Suprapubic skin (tissue), 4 donors: ENCODE measurements at regions not wholly inside any gene's neighbourhood (a gene's known extent, or its start where the extent isn't known, plus 50 kb on each side); places are given as distances from the start of the nearest gene placed in this dataset.

Source experiments
- DNase-seq, 2 donors: peaks; one replicate each; pipeline ENCODE4 v3.0.0-alpha.2; 2019; ENCODE audit warnings: low spot score in 2 of 2
- H3K27ac ChIP-seq: fragments of 200-600 bp; sonication (generic); one replicate; pipeline ENCODE4 v1.5.1; 2019
- H3K27me3 ChIP-seq: fragments of 200-600 bp; sonication (generic); one replicate; pipeline ENCODE4 v1.5.1; 2019
- H3K36me3 ChIP-seq: fragments of 200-600 bp; sonication (generic); one replicate; pipeline ENCODE4 v1.5.1; 2019
- H3K4me1 ChIP-seq: fragments of 200-600 bp; sonication (generic); one replicate; pipeline ENCODE4 v1.5.1; 2019
- H3K4me3 ChIP-seq: fragments of 200-600 bp; sonication (generic); one replicate; pipeline ENCODE4 v1.5.1; 2019; ENCODE audit warnings: mild to moderate bottlenecking
- H3K9me3 ChIP-seq: fragments of 200-600 bp; sonication (generic); one replicate; pipeline ENCODE4 v1.5.1; 2019
- EP300 ChIP-seq: sonication (generic); formaldehyde crosslinking; IDR thresholded peaks from one replicate; pipeline ENCODE4 v1.6.1; 2017; ENCODE audit warnings: antibody characterized with exemption
- POLR2A ChIP-seq, 2 donors: fragments of 450-650 bp; IDR thresholded peaks; one replicate each; pipeline ENCODE4 v1.6.1; 2017; ENCODE audit warnings: antibody characterized with exemption in 2 of 2, mild to moderate bottlenecking in 2 of 2, moderate library complexity in 2 of 2
- POLR2AphosphoS5 ChIP-seq, 3 donors: sonication (generic); formaldehyde crosslinking; IDR thresholded peaks; one replicate each; pipeline ENCODE4 v1.6.1; 2017; ENCODE audit warnings: antibody characterized with exemption in 3 of 3
- WGBS: methylation state at CpG from one replicate; pipeline ENCODE4 v1.1.5; 2018; 5-methylcytosine and 5-hydroxymethylcytosine counted together
- TF ChIP-seq, protein P1 (sequence below), 2 donors: fragments of 200-600 bp in 1 of 2; fragments of 450-650 bp in 1 of 2; sonication (generic) in 1 of 2; IDR thresholded peaks; one replicate each; pipeline ENCODE4 v1.5.1; 2016 to 2019; ENCODE audit warnings: antibody characterized with exemption in 2 of 2, mild to moderate bottlenecking in 1 of 2, moderate library complexity in 1 of 2

DNA sequence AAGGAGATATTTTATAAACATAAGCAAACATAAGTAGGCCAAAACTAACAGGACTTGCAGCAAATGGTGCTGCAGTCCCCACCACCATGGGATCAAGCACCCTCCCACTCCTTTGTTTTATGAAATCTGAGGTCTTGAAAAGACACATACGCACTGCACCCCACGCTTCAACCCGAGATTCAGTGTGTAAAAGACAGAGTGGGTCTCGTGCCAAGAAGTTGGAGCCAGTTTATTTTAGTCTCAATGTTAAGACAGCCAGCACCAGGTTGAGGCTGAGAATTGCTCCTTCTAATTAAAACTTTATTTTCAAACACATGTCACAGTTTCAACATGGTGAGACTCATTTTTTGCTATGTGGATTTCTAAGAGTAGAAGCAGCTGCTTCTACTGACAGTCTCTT is 139.1 kb upstream of the TIAM1 start:
- peaks cover 9% of the 10 kb centered on the region for H3K9me3 ChIP-seq
- no peaks in the 10 kb centered on the region for H3K4me1 ChIP-seq
- TF ChIP-seq EP300 (no peak), POLR2A (IDR thresholded peaks at IDR 0.05) (no peak), POLR2AphosphoS5 (IDR thresholded peaks at IDR 0.05) (no peak)
- TF ChIP-seq, protein P1, sequence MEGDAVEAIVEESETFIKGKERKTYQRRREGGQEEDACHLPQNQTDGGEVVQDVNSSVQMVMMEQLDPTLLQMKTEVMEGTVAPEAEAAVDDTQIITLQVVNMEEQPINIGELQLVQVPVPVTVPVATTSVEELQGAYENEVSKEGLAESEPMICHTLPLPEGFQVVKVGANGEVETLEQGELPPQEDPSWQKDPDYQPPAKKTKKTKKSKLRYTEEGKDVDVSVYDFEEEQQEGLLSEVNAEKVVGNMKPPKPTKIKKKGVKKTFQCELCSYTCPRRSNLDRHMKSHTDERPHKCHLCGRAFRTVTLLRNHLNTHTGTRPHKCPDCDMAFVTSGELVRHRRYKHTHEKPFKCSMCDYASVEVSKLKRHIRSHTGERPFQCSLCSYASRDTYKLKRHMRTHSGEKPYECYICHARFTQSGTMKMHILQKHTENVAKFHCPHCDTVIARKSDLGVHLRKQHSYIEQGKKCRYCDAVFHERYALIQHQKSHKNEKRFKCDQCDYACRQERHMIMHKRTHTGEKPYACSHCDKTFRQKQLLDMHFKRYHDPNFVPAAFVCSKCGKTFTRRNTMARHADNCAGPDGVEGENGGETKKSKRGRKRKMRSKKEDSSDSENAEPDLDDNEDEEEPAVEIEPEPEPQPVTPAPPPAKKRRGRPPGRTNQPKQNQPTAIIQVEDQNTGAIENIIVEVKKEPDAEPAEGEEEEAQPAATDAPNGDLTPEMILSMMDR (IDR thresholded peaks at IDR 0.05): no peak
- 81% methylated on average over 4 of the region's 4 CpGs for WGBS
- H3K27ac ChIP-seq: no peak overlapping the region
- no peak overlapping the region for H3K4me3 ChIP-seq
- H3K27me3 ChIP-seq: no peaks in the 10 kb centered on the region
- no peaks in the 10 kb centered on the region for H3K36me3 ChIP-seq
- no peak for DNase-seq

DNA sequence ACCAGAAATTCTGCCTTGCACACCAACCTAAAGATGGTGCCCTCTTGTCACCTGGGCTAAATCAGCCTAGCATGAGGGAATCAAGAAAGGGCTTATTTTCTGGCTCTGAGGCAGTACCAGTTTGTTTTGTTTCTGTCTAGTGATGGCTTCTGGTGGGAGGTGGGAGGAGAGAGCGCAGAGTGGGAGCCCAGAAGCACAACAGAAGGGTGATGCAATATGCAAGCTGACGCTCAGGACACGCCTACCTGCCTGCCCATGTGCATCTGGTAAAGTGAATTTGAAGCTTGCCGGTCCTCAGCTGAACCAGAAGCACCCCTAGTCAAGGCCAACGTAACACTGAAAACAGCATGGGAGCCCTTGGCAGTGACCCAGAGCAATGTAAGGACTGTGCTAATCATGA is 138.4 kb upstream of the TIAM1 start:
- Histone ChIP-seq H3K27me3 (no peaks in the 10 kb centered on the region), H3K9me3 (peaks cover 9% of the 10 kb centered on the region), H3K4me3 (no peak overlapping the region), H3K27ac (no peak overlapping the region), H3K4me1 (no peaks in the 10 kb centered on the region), H3K36me3 (no peaks in the 10 kb centered on the region)
- DNase-seq: no peak
- 84% methylated on average over 5 of the region's 5 CpGs for WGBS
- TF ChIP-seq EP300: no peak
- TF ChIP-seq, protein P1 (IDR thresholded peaks at IDR 0.05): no peak
- no peak for TF ChIP-seq POLR2A (IDR thresholded peaks at IDR 0.05)
- no peak for TF ChIP-seq POLR2AphosphoS5 (IDR thresholded peaks at IDR 0.05)

DNA sequence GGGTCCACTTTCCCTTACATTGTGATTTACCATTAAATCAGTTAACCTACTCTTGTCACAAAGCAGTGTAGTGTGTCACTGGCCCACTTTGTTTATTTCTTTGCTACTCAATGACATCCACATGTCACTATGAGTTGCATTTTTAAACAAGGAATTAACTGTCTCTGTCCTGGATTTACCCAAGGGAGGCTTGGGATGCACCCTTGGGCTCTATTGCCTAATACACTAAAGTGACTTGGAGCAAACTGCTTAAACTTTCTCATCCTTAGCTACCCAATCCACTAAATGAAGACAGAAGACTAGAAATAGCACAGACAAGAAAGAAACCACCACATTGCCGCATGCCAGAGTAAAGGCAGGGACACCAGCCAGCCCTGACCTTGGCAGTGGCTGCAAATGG is 136.2 kb upstream of the TIAM1 start:
- WGBS: 48% methylated on average over 1 of the region's 1 CpG
- TF ChIP-seq POLR2AphosphoS5 (IDR thresholded peaks at IDR 0.05) (no peak), EP300 (no peak), POLR2A (IDR thresholded peaks at IDR 0.05) (no peak)
- TF ChIP-seq, protein P1 (IDR thresholded peaks at IDR 0.05): no peak
- H3K36me3 ChIP-seq: no peaks in the 10 kb centered on the region

DNA sequence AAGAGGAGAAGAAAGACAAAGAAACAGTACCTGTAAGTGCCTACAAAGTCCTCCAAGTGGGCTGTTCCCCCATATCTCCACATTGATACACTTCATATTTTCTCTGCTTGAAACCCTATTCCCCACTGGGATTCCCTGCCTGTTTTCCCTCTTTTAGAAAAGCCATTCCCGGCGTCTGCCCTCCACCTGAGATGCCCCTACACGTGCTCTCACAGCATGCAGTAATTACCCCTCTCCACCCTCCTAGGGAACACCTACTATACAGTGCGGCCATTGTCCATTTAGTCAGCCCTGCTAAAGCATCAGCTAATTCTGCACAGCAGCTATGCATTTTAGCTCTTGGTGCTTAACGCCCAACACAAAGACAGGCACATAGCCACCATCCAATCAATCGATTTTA is 135.7 kb upstream of the TIAM1 start:
- Histone ChIP-seq H3K27ac (no peak overlapping the region), H3K4me1 (no peaks in the 10 kb centered on the region), H3K9me3 (peaks cover 4% of the 10 kb centered on the region), H3K27me3 (no peaks in the 10 kb centered on the region), H3K36me3 (no peaks in the 10 kb centered on the region), H3K4me3 (no peak overlapping the region)
- TF ChIP-seq EP300: no peak
- TF ChIP-seq, protein P1 (IDR thresholded peaks at IDR 0.05): no peak
- no peak for TF ChIP-seq POLR2AphosphoS5 (IDR thresholded peaks at IDR 0.05)
- TF ChIP-seq POLR2A (IDR thresholded peaks at IDR 0.05): no peak
- DNase-seq: no peak
- WGBS: 80% methylated on average over 6 of the region's 6 CpGs

More for the DNA sequence above, 136.2 kb upstream of the TIAM1 start:
- H3K4me1 ChIP-seq: no peaks in the 10 kb centered on the region
- peaks cover 9% of the 10 kb centered on the region for H3K9me3 ChIP-seq
- H3K4me3 ChIP-seq: no peak overlapping the region
- DNase-seq: no peak
- no peak overlapping the region for H3K27ac ChIP-seq
- no peaks in the 10 kb centered on the region for H3K27me3 ChIP-seq

DNA sequence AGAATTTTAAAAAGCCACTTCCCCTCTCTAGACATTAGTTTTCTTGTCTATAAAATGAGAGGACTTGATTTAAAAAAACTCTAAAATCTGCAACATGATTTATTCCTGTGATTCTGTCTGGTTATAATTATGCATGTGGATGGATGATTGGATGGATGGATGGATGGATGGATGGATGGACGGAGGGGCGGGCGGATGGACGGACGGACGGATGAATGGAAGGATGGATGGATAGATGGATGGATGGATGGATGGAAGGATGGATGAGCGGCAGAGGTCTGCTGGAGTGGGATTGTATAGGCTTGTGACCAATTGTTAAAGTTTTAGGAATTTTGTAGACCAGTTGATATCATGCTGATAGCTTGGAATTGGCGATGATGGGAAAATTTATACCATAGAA is 135.2 kb upstream of the TIAM1 start:
- Histone ChIP-seq H3K4me3 (no peak overlapping the region), H3K9me3 (no peaks in the 10 kb centered on the region), H3K36me3 (no peaks in the 10 kb centered on the region), H3K27ac (no peak overlapping the region), H3K4me1 (no peaks in the 10 kb centered on the region), H3K27me3 (no peaks in the 10 kb centered on the region)
- WGBS: 97% methylated on average over 8 of the region's 8 CpGs
- DNase-seq: no peak
- TF ChIP-seq, protein P1 (IDR thresholded peaks at IDR 0.05): no peak
- no peak for TF ChIP-seq EP300
- no peak for TF ChIP-seq POLR2A (IDR thresholded peaks at IDR 0.05)
- no peak for TF ChIP-seq POLR2AphosphoS5 (IDR thresholded peaks at IDR 0.05)
